Thoracic aorta (tissue), 2 donors: ENCODE measurements at regions not wholly inside any gene's neighbourhood (a gene's known extent, or its start where the extent isn't known, plus 50 kb on each side); places are given as distances from the start of the nearest gene placed in this dataset.

Experiments used
- ATAC-seq: fragments of 150-250 bp; one replicate; pipeline ENCODE4 v1.8.0; 2017; ENCODE audit warnings: low read depth; ENCODE audit not compliant: insufficient number of reproducible peaks, low FRiP score
- DNase-seq: peaks from one replicate; pipeline ENCODE4 v3.0.0-alpha.2; 2020; ENCODE audit warnings: low spot score
- H3K27ac ChIP-seq, 2 donors: fragments of 200-600 bp; sonication (generic); 1 replicate in 1 of 2; 2 replicates in 1 of 2; pipeline ENCODE4 v1.5.1; 2016; ENCODE audit warnings: mild to moderate bottlenecking in 2 of 2, moderate library complexity in 2 of 2
- H3K27me3 ChIP-seq: fragments of 200-600 bp; sonication (generic); replicated peaks from 2 replicates; pipeline ENCODE4 v1.6.0; 2016; ENCODE audit warnings: mild to moderate bottlenecking; ENCODE audit not compliant: insufficient read depth
- H3K36me3 ChIP-seq: fragments of 200-600 bp; sonication (generic); one replicate; pipeline ENCODE4 v1.5.1; 2016
- H3K4me1 ChIP-seq, 2 donors: fragments of 200-600 bp; sonication (generic); 1 replicate in 1 of 2; 2 replicates in 1 of 2; pipeline versions ENCODE4 v1.5.1 to v1.6.0; 2016; ENCODE audit warnings: low read depth in 2 of 2, mild to moderate bottlenecking in 1 of 2; ENCODE audit not compliant: control insufficient read depth in 1 of 2
- H3K4me3 ChIP-seq: fragments of 200-600 bp; sonication (generic); 2 replicates; pipeline ENCODE4 v1.5.1; 2016; ENCODE audit warnings: mild to moderate bottlenecking
- H3K9me3 ChIP-seq: fragments of 200-600 bp; sonication (generic); 2 replicates; pipeline ENCODE4 v1.5.1; 2016
- TF ChIP-seq, protein P1 (sequence below): fragments of 200-600 bp; sonication (generic); IDR thresholded peaks from one replicate; pipeline ENCODE4 v1.5.1; 2019; ENCODE audit warnings: antibody characterized with exemption

DNA sequence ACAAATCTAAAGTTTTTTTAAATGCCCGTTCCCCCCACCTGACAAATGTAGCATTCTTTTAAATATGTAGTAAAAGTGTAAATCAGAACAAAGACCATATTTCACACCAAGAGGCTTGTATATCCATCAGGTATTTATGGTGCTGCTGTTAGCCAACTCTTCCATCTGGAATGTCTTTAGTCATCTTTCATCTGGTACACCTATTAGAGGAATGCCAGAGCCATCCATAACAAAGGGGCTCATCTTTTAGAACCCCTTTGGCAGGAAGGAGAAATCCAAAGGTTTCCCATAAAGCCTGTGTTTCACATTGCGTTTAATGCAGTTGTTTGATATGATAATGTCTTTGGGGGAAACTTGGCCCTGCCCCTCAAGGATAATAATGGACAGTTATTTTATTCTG lies 79.3 kb upstream of the C1orf87 start:
- Histone ChIP-seq H3K4me1 (peaks cover 3 to 10% of the 10 kb centered on the region in 2 donors), H3K4me3 (no peak overlapping the region), H3K36me3 (no peaks in the 10 kb centered on the region), H3K27ac (no peak overlapping the region), H3K27me3 (no peaks in the 10 kb centered on the region), H3K9me3 (no peaks in the 10 kb centered on the region)
- TF ChIP-seq, protein P1, sequence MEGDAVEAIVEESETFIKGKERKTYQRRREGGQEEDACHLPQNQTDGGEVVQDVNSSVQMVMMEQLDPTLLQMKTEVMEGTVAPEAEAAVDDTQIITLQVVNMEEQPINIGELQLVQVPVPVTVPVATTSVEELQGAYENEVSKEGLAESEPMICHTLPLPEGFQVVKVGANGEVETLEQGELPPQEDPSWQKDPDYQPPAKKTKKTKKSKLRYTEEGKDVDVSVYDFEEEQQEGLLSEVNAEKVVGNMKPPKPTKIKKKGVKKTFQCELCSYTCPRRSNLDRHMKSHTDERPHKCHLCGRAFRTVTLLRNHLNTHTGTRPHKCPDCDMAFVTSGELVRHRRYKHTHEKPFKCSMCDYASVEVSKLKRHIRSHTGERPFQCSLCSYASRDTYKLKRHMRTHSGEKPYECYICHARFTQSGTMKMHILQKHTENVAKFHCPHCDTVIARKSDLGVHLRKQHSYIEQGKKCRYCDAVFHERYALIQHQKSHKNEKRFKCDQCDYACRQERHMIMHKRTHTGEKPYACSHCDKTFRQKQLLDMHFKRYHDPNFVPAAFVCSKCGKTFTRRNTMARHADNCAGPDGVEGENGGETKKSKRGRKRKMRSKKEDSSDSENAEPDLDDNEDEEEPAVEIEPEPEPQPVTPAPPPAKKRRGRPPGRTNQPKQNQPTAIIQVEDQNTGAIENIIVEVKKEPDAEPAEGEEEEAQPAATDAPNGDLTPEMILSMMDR: no peak
- ATAC-seq: no peak
- no peak for DNase-seq

DNA sequence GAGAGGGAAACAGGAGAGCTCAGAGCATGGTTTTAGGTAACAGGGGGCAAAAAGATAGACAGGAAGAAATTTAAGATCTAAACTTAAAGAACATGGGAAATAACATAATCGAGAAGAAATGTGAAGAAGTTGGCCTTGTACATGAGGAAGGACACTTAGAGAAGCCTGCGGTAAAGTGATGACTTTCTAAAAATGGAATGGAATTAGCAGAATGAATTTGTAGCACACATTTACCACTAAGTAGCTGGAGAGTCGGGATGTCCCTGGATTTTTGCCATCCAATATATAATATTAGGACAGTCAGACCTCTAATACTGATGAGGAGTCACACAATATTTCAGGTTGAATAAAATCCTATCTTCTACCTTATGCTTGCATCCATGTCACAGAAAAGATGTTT lies 77.7 kb upstream of the C1orf87 start:
- Histone ChIP-seq H3K4me3 (no peak overlapping the region), H3K27me3 (no peaks in the 10 kb centered on the region), H3K27ac (no peak overlapping the region), H3K9me3 (no peaks in the 10 kb centered on the region), H3K4me1 (peaks cover 3 to 10% of the 10 kb centered on the region in 2 donors), H3K36me3 (no peaks in the 10 kb centered on the region)
- TF ChIP-seq, protein P1: no peak
- DNase-seq: no peak
- ATAC-seq: no peak

DNA sequence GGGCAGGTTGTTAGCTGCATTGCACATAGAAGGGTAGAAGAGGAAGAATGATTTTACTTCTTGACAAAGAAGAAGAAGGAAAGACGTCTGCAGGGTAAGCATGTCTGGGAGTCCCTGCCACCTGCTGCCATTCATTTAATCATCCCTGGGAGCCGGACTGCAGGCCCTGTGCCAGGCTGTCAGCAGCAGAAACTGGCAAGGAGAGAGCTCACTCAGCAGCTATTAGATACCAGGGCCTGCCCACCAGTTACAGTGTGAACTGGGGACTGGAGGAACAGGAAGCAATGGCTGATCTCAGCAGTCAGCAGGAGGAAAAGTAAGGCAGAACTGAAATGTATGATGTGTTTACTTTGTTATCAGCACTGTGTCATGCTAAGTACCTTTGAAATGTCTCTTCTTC lies 75.7 kb upstream of the C1orf87 start:
- H3K36me3 ChIP-seq: no peaks in the 10 kb centered on the region
- DNase-seq: no peak

DNA sequence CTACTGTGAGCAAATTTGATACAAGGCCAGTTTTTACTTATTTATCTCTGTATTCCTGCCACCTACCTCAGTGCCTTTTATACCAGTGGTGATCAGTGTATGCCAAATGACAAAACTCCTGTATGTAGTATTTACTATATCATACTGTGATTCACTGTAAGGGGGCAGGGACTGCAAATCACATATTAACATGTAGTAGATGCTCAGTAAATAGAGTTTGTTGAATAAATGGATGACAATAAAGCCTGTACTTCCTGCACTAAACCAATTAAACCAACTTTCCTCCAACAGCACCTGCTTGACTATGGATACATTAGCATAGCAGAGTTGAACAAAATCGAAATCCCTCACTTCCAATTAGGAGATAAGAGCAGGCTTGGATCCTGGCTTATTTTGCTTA lies 73.3 kb upstream of the C1orf87 start:
- H3K27me3 ChIP-seq: no peaks in the 10 kb centered on the region
- TF ChIP-seq, protein P1: no peak
- no peaks in the 10 kb centered on the region for H3K9me3 ChIP-seq
- H3K27ac ChIP-seq: no peak overlapping the region
- ATAC-seq (no peak), DNase-seq (no peak)
- no peaks in the 10 kb centered on the region for H3K36me3 ChIP-seq
- H3K4me1 ChIP-seq: peaks cover 3 to 10% of the 10 kb centered on the region in 2 donors
- no peak overlapping the region for H3K4me3 ChIP-seq

More for the DNA sequence above, 75.7 kb upstream of the C1orf87 start:
- no peak for ATAC-seq
- Histone ChIP-seq H3K27me3 (no peaks in the 10 kb centered on the region), H3K9me3 (no peaks in the 10 kb centered on the region), H3K4me1 (peaks cover 3 to 10% of the 10 kb centered on the region in 2 donors), H3K27ac (no peak overlapping the region), H3K4me3 (no peak overlapping the region)
- TF ChIP-seq, protein P1: no peak

DNA sequence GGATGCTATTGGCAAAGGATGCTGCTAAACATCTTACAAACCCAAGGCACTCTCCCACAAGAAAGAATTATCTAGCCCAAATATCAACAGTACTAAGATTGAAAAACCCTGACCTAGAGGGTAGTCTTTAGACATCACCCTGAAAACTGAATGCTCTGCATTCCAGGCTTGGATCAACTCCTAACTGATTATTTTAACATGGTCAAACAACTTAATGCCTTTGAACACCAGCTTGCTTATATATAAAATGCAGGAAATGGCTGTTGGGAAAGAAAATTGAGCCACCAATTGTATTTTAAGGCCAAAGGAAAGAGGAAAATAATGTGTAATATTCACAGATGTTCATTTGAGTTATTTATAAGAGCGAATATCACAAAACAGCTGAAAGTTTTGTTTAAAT lies 72.2 kb upstream of the C1orf87 start:
- no peak for DNase-seq

More for the DNA sequence above, 72.2 kb upstream of the C1orf87 start:
- ATAC-seq: no peak
- Histone ChIP-seq H3K9me3 (no peaks in the 10 kb centered on the region), H3K36me3 (no peaks in the 10 kb centered on the region), H3K27ac (no peak overlapping the region), H3K4me1 (peaks cover 3 to 10% of the 10 kb centered on the region in 2 donors), H3K27me3 (no peaks in the 10 kb centered on the region), H3K4me3 (no peak overlapping the region)
- TF ChIP-seq, protein P1: no peak
